Retina (tissue), 1 donor: ENCODE measurements at regions not wholly inside any gene's neighbourhood (a gene's known extent, or its start where the extent isn't known, plus 50 kb on each side); places are given as distances from the start of the nearest gene placed in this dataset.
"Not testable (repeated sequence)": the region's sequence is repeated elsewhere in the genome, so short reads cannot be mapped to it uniquely, and the experiment has no call there.

ENCODE experiments used
- DNase-seq: peaks from one replicate; pipeline ENCODE4 v3.0.0-alpha.2; 2016

DNA sequence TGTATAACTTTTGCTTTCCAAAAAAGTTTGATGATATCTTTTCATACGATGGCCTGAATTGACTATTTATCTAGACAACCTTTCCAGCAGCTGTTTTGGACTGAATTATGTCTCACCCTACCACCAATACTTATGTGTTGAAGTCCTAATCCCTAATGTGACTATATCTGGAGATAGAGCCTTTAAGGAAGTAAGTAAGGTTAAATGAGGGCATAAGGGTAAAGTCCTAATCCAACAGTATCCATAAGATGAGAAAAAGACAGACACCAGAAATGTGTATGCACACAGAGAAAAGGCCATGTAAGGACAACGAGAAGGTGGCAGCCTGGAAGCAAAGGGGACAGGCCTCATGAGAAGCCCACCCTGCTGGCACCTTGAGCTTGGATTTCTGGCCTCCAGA, 86.6 kb upstream of the PPARGC1A start:
- no peak for DNase-seq

- no peak for DNase-seq
These were observed 83.5 kb upstream of the PPARGC1A start for GRCh38 chr4:23973308-23973855.

GRCh38 chr4:23972805-23973204, 83.0 kb upstream of the PPARGC1A start:
- no peak for DNase-seq

- no peak for DNase-seq
These were observed 82.3 kb upstream of the PPARGC1A start for GRCh38 chr4:23972187-23972586.

DNA sequence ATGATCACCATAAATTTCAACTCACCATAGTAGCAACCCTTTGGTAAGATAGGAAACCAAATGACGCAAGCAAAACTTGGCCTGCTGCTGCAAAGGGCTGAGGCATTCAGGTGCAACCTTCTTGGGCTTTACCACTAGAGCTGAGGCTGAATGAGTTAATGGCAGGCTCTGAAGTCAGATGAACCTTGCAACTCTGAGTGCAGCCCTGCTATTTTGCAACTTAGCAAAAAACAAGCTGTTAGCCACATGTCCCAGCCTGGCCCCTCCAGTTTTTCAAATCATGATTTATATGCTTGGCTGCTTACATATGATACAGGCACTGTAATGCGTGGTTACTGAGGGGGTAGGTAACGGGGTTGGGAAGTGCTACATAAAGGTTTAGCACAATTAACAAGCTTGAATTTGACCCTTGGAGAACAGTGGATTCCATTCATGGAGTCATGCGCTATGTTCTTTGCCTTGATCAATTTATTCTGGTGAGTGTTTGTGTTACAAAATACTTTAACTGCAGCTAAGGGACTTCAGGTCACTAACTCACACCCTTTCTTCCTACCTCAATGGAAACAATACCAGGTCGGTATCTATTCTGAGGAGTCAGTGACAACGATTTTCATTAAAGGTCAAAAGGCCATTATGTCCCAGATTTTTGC, 80.5 kb upstream of the PPARGC1A start:
- no peak for DNase-seq

- no peak for DNase-seq
These were observed 79.8 kb upstream of the PPARGC1A start for GRCh38 chr4:23969635-23970145.

DNA sequence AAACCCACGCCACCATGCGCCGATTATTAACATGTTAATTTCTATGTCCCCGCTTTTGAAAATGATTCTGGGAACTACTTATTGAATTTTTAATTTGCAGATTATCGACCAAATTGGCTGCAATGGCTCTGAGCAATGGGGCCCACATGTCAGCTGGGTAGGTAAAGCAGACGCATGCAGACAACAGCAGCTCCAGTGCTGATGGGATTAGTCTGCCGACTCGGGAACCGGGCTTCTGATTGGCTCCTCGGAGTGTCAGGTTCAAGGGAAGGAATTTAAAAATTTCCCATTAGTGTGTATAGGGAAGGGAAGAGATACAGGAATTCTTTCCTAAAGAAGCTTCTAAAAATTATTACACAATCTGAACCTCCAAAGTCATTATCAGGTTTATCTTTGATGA, 77.4 kb upstream of the PPARGC1A start:
- no peak for DNase-seq

DNA sequence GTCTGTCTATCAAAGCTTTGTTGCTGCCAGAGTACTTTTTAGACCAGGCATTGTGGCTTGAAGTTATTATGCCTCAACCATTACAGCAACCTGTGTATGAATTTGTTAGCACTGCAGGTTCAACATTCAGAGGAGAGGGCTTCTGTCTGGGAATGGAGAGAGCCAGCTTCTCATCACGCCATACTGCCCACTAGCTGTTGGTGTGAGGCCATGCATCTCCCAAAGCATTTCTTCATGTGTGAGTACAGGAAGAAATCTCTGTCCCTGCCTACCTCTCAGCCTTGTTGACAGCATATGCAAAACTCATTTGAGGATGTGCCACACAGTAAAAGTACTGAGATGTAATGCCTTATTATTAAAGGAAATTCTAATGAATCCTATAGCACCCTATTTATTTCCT, 76.9 kb upstream of the PPARGC1A start:
- DNase-seq: no peak

GRCh38 chr4:23962462-23962861, 72.6 kb upstream of the PPARGC1A start:
- DNase-seq: no peak

GRCh38 chr4:23961395-23961794, 71.5 kb upstream of the PPARGC1A start:
- not testable (repeated sequence) for DNase-seq

- DNase-seq: no peak
These were observed 69.7 kb upstream of the PPARGC1A start for GRCh38 chr4:23959396-23960148.

DNA sequence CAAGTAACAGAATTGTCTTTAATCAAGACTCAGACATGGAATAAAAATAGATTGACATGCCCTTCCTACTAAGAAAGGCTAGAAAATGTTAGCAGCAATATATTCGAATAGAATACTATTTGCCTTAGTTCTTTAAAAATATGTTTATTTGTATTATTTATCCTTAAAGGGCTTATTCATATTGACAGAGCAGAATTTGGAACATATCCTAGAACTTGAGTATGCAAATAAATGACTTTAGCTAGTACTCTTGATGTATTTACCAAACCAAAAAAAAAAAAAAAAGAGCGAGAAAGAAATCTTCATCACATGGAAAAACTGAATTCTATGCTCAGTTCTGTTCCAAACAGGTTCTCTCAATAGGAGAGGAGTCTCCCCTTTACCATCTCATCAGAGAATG, 68.9 kb upstream of the PPARGC1A start:
- no peak for DNase-seq

DNA sequence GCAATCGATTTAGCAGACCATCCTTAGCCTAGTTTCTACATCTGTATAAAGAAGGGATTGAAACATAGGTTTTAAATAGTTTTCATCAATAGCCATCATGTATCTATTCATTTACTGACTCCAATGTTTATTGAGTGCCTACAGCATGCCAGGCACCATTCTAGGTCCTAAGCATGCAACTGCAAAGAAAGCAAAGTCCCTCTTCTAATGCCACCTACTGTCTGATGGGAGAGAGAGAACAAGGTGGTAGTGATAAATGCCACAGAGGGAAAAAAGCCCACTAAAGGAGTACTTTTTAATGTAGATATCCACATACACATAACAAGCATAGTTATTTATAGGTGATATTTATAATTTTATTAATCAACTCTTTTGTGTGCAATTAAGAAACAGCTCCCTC, 67.6 kb upstream of the PPARGC1A start:
- no peak for DNase-seq

DNA sequence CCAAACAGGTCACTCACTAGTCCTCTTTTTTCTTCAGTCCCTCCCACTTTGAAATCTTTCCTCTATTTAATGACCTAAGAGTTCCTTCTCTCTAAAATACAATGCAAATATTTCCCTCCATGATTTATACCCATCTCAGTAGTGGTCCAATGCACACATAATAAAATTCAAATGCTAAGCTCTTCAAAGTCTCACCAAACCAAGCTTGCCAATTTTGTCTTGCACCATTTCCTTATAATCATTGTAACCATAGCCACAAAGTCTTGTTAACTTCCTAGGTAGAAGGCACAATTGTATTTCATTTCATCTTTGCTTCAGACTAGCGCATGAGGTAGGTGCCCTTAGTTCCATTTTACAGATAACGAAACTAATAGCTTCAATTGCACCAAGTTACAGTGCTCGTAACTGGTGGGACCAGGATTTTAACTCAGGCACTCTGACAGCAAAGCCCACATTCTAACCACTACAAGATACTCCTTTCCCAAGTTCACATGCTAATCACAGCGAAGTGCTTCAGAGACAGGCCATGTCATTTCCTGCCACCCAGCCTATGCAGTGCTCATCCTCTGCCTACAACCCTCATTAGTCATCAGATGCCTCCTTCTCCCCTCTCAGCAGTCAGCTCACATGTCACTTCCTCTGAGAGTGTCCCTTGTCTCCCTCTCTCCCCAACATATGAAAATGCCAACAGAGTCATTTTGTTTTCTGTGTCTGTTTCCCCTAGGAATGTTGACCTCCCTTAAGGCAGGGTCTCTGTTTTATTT, 66.9 kb upstream of the PPARGC1A start:
- no peak for DNase-seq

- DNase-seq: no peak
These were observed 62.4 kb upstream of the PPARGC1A start for GRCh38 chr4:23952258-23952657.

- no peak for DNase-seq
These were observed 58.0 kb upstream of the PPARGC1A start for GRCh38 chr4:23947826-23948225.

DNA sequence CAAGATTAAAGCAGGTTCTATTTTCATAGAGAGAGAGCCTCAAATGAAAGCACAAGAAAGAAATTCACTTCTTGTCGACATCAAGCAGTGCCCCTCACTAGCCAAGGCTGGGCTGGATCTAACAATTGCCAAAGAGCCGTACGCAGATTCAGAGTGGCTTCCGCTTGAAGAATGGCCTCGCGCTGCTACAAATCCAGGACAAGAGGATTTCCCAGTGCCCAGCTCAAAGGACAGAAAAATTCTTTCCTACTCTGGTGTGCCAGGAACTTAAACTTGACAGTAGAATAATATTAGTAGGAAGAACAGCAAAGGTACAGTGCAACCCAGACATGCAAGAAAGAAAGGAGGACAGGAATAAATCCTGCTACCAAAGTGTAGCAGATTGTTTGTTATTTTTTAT, 56.5 kb upstream of the PPARGC1A start:
- peak; percentile 35 for DNase-seq

- peak; percentile 53 for DNase-seq
These were observed 55.7 kb upstream of the PPARGC1A start for GRCh38 chr4:23945451-23946017.

DNA sequence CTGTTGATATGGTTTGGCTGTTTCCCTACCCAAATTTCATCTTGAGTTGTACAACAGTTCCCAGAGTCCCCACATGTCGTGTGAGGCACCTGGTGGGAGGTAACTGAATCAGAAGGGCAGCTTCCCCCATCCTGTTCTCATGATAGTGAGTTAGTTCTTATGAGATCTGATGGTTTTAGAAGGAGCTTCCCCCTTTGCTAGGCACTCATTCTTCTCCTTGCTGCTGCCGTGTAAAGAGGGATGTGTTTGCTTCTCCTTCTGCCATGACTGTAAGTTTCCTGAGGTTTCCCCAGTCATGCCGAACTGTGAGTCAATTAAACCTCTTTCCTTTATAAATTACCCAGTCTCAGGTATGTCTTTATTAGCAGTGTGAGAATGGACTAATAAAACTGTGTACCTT, 54.7 kb upstream of the PPARGC1A start:
- DNase-seq: not testable (repeated sequence)

DNA sequence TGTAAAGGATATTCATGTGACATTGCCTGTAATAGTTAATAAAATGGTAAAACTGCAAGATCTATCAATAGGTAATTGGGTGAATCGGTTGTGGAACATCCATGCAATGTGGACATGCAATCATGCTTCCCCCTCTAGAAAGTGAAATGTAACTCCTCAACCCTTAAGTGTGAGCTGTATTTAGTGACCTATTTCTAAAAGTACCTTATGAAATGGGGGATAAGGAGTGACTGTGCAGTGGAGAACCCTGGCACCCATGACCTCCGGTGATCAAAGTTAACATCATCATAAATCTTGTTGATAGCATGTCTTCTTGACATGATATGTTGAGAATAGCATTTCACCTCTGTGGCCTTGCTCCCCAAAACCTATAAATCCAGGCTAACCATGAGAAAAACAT, 53.6 kb upstream of the PPARGC1A start:
- DNase-seq: no peak

- no peak for DNase-seq
These were observed 52.6 kb upstream of the PPARGC1A start for GRCh38 chr4:23942471-23942870.
